Activated T-cell treated with anti-CD3 and anti-CD28 coated beads for 48 hours (primary cell): ENCODE measurements at regions not wholly inside any gene's neighbourhood (a gene's known extent, or its start where the extent isn't known, plus 50 kb on each side); places are given as distances from the start of the nearest gene placed in this dataset.

ENCODE experiments used
- DNase-seq: peaks from one replicate; pipeline ENCODE4 v3.0.0-alpha.2; 2020; ENCODE audit warnings: low read depth

DNA sequence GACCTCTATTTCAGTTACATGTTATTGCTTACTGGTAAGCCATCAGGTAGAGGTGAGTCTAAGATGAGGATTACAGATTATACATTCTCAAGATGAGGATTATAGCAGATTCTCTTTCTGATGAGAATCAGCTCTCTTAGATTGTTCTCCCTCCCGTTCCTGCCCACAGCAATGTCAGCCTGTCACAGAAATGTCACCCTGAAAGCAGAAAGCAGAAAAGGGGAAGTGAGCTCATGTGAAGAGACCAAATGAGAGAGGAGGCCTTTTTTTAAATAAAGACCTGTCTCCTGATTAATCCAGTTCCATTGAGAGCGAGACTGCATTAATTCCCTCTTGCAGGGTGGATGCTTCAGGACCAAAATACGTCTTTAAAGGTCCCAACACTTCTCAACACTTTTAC is 445.6 kb downstream of the KCTD12 start:
- no peak for DNase-seq

- DNase-seq, result no peak
These were observed 446.7 kb downstream of the KCTD12 start for GRCh38 chr13:76439546-76439945.

DNA sequence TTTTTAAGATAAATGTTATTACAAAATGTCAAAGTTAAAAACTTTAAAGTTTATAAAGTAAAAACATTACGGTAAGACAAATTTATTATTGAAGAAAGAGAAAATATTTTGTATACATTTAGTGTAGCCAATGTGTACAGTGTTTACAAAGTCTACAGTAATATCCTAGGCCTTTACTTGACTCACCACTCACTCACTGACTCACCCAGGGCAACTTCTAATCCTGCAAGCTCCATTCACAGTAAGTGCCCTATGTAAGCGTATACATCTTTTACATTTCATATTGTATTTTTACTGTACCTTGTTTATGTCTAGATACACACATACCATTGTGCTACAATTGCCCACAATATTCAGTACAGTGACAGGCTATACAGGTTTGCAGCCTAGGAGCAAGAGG is 448.2 kb downstream of the KCTD12 start:
- DNase-seq, result no peak

DNA sequence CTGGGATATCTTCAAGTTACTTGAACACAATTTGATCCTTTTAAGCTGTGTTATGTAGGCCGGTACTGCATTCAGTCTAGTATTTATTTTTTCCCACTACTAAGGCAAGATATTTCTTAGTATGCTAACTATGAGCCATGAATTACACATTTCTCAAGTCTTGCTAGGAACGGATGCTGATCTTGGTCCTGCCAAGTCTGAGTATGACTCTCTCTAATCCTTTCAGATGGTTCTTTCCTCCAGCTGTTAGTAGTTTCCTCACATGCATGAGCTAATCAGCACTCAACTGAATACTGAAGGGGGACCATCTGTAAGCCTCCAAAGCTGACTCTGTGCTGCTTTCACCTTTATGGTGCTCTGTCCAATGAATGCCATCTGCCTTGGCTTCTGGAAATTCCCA is 460.3 kb downstream of the KCTD12 start:
- no peak for DNase-seq

GRCh38 chr13:76421011-76421410 is 465.2 kb downstream of the KCTD12 start:
- no peak for DNase-seq

GRCh38 chr13:76418404-76418803 is 467.8 kb downstream of the KCTD12 start:
- no peak for DNase-seq

DNA sequence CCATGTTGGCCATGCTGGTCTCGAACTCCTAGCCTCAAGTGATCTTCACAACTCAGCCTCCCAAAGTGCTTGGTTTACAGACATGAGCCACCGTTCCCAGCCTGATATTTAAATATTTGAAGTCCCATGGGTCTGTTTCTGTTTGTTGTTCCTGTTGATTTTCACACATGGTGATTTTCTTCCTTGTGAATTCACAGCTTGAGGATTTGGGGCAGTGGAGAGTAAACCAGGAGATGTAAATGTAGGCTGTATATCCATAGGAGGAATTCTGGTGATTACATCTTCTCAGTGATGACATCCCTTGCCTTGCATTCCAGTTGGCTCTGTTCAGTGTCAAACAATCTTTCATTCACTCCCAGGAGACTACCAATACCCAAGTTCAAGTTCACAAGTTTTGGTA is 471.9 kb downstream of the KCTD12 start:
- DNase-seq, result no peak

- no peak for DNase-seq
These were observed 480.0 kb downstream of the KCTD12 start for GRCh38 chr13:76406243-76406642.

DNA sequence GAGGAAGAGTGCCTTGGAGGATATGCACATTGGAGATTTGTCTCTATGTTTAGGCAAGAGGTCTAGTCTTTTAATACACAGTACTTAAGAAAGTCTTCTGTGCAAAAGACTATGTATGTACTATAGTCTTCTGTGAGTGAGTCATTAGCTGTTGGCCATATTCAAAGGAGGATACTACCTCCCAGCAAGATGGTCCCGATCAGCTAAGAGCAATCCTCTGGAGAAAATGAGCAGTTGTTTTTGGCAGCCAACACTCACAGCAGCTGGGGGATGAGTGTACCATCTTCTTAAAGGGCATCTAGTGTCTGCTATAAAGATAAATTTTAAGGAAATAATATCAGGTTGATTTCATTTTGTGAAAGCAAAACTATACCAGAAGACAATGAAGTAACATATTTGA is 487.8 kb downstream of the KCTD12 start:
- no peak for DNase-seq

- DNase-seq, result no peak
These were observed 488.8 kb downstream of the KCTD12 start for GRCh38 chr13:76397413-76397812.

GRCh38 chr13:76389321-76389720 is 496.9 kb downstream of the KCTD12 start:
- no peak for DNase-seq

DNA sequence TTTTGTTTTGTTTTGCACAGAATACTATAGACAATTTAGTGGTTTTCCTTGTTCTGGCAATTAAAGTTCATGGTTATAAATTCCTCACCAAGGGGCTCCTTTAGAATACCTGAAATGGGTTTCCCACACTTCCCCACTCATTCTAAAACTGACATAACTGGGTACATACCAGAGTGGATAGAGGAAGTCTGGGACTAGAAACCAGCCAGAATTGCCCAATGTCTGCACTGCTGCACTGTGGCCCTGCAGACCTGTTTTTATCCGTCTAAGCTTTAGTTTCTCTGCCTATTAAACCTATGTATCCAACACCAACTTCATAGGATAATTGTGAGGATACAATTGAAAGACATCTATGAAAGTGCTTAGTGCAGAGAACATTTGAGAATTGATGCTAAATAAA is 498.6 kb downstream of the KCTD12 start:
- DNase-seq, result no peak

- no peak for DNase-seq
These were observed 499.9 kb downstream of the KCTD12 start for GRCh38 chr13:76386321-76386720.

DNA sequence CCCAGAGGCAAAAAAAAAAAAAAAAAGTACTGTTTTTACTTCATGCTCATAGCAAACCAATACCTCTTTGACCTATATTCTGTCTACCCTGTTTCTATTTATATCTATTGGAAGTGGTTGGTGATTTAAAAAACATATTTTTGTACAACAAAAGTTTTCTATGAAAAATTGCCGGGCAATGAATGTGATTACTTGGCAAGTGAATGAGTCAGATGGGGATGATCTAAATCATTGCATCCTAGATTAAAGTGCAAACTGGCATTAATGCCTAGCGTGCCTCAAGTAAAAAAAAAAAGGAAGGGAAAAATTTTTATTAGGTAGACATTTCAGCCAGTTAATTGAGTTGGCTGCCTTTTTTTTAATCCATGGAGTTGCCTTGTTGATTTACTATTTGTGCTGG is 500.6 kb downstream of the KCTD12 start:
- no peak for DNase-seq

- no peak for DNase-seq
These were observed 502.3 kb downstream of the KCTD12 start for GRCh38 chr13:76383676-76384461.

DNA sequence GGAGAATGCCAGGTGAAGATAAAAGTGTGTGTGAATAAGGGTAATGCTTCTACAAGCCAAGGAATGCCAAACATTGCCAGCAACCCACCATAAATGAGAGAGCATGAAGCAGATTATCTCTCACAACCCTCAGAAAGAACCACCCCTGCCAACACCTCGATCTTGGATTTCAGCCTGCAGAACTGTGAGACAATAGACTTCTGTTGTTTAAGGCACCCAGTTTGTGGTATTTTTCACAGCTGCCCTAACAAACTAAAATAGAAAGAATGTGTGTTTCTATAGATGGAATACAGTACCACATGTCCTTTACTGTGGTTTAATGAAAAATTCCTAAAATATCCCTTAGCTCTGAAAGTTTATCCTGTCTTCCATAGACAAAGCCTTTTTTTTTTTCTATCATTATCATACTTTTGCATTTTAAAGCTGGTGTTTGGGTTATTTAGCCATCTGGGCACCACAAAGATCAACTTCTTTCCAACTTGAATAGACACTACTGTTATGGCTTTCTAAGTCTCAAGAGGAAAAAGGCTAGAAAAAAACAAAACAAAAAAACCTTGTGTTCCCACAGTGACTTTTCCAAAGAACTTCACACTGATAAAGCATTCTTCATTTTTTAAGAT is 505.6 kb downstream of the KCTD12 start:
- DNase-seq, result no peak

- DNase-seq, result no peak
These were observed 506.7 kb downstream of the KCTD12 start for GRCh38 chr13:76379341-76380105.

DNA sequence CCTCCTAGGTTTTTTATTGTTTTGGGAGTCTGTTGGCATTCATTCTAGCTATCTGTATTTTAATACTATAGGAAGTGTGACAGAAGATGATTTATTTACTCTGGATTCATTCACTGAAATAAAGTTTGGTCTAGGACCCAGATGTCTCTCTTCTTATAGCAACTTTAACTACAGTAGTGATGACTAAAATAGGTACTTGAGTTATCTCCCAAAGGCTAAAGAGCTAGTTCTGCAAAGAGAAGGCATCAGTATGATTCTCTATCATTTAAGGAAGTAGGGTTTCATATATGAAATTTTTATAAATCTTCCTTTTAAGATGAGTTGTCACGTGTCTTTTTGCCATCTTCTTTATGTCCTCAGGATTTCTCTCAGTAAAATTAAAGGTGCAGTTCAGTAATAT is 507.4 kb downstream of the KCTD12 start:
- DNase-seq, result no peak

GRCh38 chr13:76363682-76364289 is 522.4 kb downstream of the KCTD12 start:
- DNase-seq, result no peak

GRCh38 chr13:76361868-76362267 is 524.3 kb downstream of the KCTD12 start:
- DNase-seq, result no peak

- no peak for DNase-seq
These were observed 534.5 kb downstream of the KCTD12 start for GRCh38 chr13:76351541-76352229.

DNA sequence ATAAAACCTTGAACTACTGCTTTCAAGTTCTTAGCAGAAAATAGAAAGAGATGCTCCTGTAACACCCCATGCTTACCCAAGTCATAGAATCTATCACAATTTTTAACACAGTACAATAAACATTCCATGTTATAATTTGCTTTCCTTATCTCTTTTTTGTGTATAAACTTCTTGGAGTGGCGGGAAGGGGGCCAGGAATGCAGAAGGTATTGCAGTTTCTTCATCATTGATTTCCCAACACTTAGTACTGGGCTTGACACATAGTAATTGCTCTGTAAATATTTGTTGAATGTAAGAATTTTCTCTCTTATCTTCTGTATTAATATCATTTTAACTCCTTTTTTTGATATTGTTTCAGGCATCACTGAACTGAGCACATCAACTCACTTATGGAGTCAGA is 535.8 kb downstream of the KCTD12 start:
- no peak for DNase-seq
